GM23338 (cell line): ENCODE measurements at regions not wholly inside any gene's neighbourhood (a gene's known extent, or its start where the extent isn't known, plus 50 kb on each side); places are given as distances from the start of the nearest gene placed in this dataset.

ENCODE experiments used
- ATAC-seq: fragments of 200-7000 bp; cut with Tn5 transposase; 3 replicates; pipeline ENCODE4 v1.9.1; 2020
- DNase-seq: peaks from one replicate; pipeline ENCODE4 v3.0.0-alpha.2; 2015; ENCODE audit warnings: low spot score
- H2AFZ ChIP-seq: fragments of 200-600 bp; sonication (generic); 2 replicates; pipeline ENCODE4 v1.8.0; 2016; ENCODE audit warnings: antibody characterized with exemption, mild to moderate bottlenecking, moderate library complexity
- H3F3A ChIP-seq: fragments of 200-600 bp; sonication (generic); replicated peaks from 2 replicates; pipeline ENCODE4 v1.8.0; 2017; ENCODE audit warnings: antibody characterized with exemption, mixed run types, low read depth
- H3K27ac ChIP-seq: fragments of 200-600 bp; sonication (generic); 2 replicates; pipeline ENCODE4 v1.6.1; 2016; ENCODE audit warnings: low read depth
- H3K27me3 ChIP-seq: fragments of 200-600 bp; sonication (generic); 2 replicates; pipeline ENCODE4 v1.8.0; 2016; ENCODE audit warnings: mild to moderate bottlenecking, mixed run types, moderate library complexity; ENCODE audit not compliant: insufficient read depth
- H3K36me3 ChIP-seq: fragments of 200-600 bp; sonication (generic); 2 replicates; pipeline ENCODE4 v1.8.0; 2016; ENCODE audit warnings: mild to moderate bottlenecking; ENCODE audit not compliant: insufficient read depth
- H3K4me1 ChIP-seq: fragments of 200-600 bp; sonication (generic); 2 replicates; pipeline ENCODE4 v1.8.0; 2016; ENCODE audit warnings: mild to moderate bottlenecking, moderate library complexity; ENCODE audit not compliant: insufficient read depth
- H3K4me2 ChIP-seq: fragments of 200-600 bp; sonication (generic); 2 replicates; pipeline ENCODE4 v1.7.1; 2017; ENCODE audit warnings: mixed run types
- H3K4me3 ChIP-seq: fragments of 200-600 bp; sonication (generic); 2 replicates; pipeline ENCODE4 v1.6.1; 2016; ENCODE audit warnings: mixed run types
- H3K79me2 ChIP-seq: fragments of 200-600 bp; sonication (generic); replicated peaks from 2 replicates; pipeline ENCODE4 v1.8.0; 2017; ENCODE audit warnings: mild to moderate bottlenecking; ENCODE audit not compliant: insufficient read depth
- H3K9me2 ChIP-seq: fragments of 200-600 bp; sonication (generic); 2 replicates; pipeline ENCODE4 v1.8.0; 2017; ENCODE audit not compliant: insufficient read depth
- H4K20me1 ChIP-seq: fragments of 200-600 bp; sonication (generic); replicated peaks from 2 replicates; pipeline ENCODE4 v1.8.0; 2017; ENCODE audit warnings: mild to moderate bottlenecking; ENCODE audit not compliant: insufficient read depth
- H3K27ac Mint-ChIP-seq: 2 replicates; pipeline ENCODE4 v1.8.0; 2020; ENCODE audit warnings: inconsistent platforms, mild to moderate bottlenecking, moderate library complexity, mixed read lengths
- H3K27me3 Mint-ChIP-seq: 3 replicates; pipeline ENCODE4 v1.8.0; 2022; ENCODE audit warnings: low read depth, mild to moderate bottlenecking, moderate library complexity, mixed read lengths, inconsistent platforms; ENCODE audit not compliant: insufficient read depth, poor library complexity
- H3K36me3 Mint-ChIP-seq: 3 replicates; pipeline ENCODE4 v1.8.0; 2021; ENCODE audit warnings: low read depth, mild to moderate bottlenecking, inconsistent platforms, moderate library complexity, mixed read lengths
- H3K4me1 Mint-ChIP-seq: 3 replicates; pipeline ENCODE4 v1.8.0; 2020; ENCODE audit warnings: mild to moderate bottlenecking, inconsistent platforms, mixed read lengths
- H3K4me3 Mint-ChIP-seq: 3 replicates; pipeline ENCODE4 v1.8.0; 2021; ENCODE audit warnings: moderate library complexity, mild to moderate bottlenecking, inconsistent platforms, mixed read lengths
- H3K9me3 Mint-ChIP-seq: 3 replicates; pipeline ENCODE4 v1.8.0; 2020; ENCODE audit warnings: moderate library complexity, mild to moderate bottlenecking, inconsistent platforms, mixed read lengths
- CREB1 ChIP-seq: fragments of 250-450 bp; sonication (Bioruptor Pico); IDR thresholded peaks from 2 replicates; pipeline ENCODE4 v1.5.0; 2020; ENCODE audit warnings: low read depth, mild to moderate bottlenecking, moderate library complexity
- ETS1 ChIP-seq: IDR thresholded peaks from 2 replicates; pipeline ENCODE4 v1.6.1; 2016; ENCODE audit warnings: antibody characterized with exemption
- EZH2phosphoT487 ChIP-seq: fragments of 200-600 bp; sonication (generic); IDR thresholded peaks from one replicate; pipeline ENCODE4 v1.8.1; 2018; ENCODE audit warnings: antibody characterized with exemption; ENCODE audit not compliant: unreplicated experiment
- STAT1 ChIP-seq: IDR thresholded peaks from one replicate; pipeline ENCODE4 v1.6.1; 2016; ENCODE audit warnings: antibody characterized with exemption; ENCODE audit not compliant: unreplicated experiment
- ZNF114 ChIP-seq: fragments of 250-450 bp; sonication (Bioruptor Pico); IDR thresholded peaks from 2 replicates; pipeline ENCODE4 v1.5.0; 2020; ENCODE audit warnings: mild to moderate bottlenecking, moderate library complexity
- ZNF331 ChIP-seq: fragments of 250-450 bp; sonication (Bioruptor Pico); IDR thresholded peaks from 2 replicates; pipeline ENCODE4 v1.5.0; 2020; ENCODE audit warnings: low read depth, mild to moderate bottlenecking, moderate library complexity
- ZNF462 ChIP-seq: fragments of 250-450 bp; sonication (Bioruptor Pico); IDR thresholded peaks from 2 replicates; pipeline ENCODE4 v1.5.0; 2020; ENCODE audit warnings: mild to moderate bottlenecking, moderate library complexity

- TF ChIP-seq ETS1 (no peak), CREB1 (CRISPR knock-in tag) (no peak), ZNF114 (no peak), ZNF331 (CRISPR knock-in tag) (no peak), EZH2phosphoT487 (no peak)
Observed at GRCh38 chr5:171650597-171650996, 135.0 kb upstream of the SMIM23 start (continued).

- Mint-ChIP-seq H3K4me1 (peaks cover 16% of the 10 kb centered on the region), H3K27ac (no peak overlapping the region), H3K4me3 (no peak overlapping the region), H3K27me3 (peaks cover 11% of the 10 kb centered on the region), H3K9me3 (peaks cover 8% of the 10 kb centered on the region; the same call in 2 of the 3 replicates), H3K36me3 (0 out of 3 replicates have a peak, but pooled peaks cover 2% of the 10 kb centered on the region)
- no peak overlapping the region for H3K4me3 ChIP-seq
- peaks cover 2% of the 10 kb centered on the region; the same call in 1 of the 2 replicates for H3K4me1 ChIP-seq
- no peak overlapping the region for H3K4me2 ChIP-seq
- H3F3A ChIP-seq, result no peaks in the 10 kb centered on the region
- H2AFZ ChIP-seq, result no peak overlapping the region
- H3K27me3 ChIP-seq, result no peaks in the 10 kb centered on the region
- no peaks in the 10 kb centered on the region for H3K9me2 ChIP-seq
- no peaks in the 10 kb centered on the region for H3K36me3 ChIP-seq
- ATAC-seq, result no peak
- H3K79me2 ChIP-seq, result no peaks in the 10 kb centered on the region
- TF ChIP-seq ZNF462 (CRISPR knock-in tag), result no peak
- TF ChIP-seq STAT1, result no peak
- DNase-seq, result no peak
- H3K27ac ChIP-seq, result no peak overlapping the region
- H4K20me1 ChIP-seq, result no peaks in the 10 kb centered on the region
Observed at GRCh38 chr5:171651102-171651501, 134.5 kb upstream of the SMIM23 start.
